ENCODE measurements at regions not wholly inside any gene's neighbourhood (a gene's known extent, or its start where the extent isn't known, plus 50 kb on each side); places are given as distances from the start of the nearest gene placed in this dataset.
"Not testable (repeated sequence)": the region's sequence is repeated elsewhere in the genome, so short reads cannot be mapped to it uniquely, and the experiment has no call there.

GRCh38 chr11:56876621-56877275 lies 112.0 kb upstream of the OR5AK2 start:
- no peak for DNase-seq

GRCh38 chr11:56855217-56855616 lies 106.7 kb upstream of the OR9G4 start:
- no peak for DNase-seq

GRCh38 chr11:56852131-56852530 lies 103.6 kb upstream of the OR9G4 start:
- DNase-seq = peak; percentile 17

- no peak for DNase-seq
These were observed 101.4 kb upstream of the OR9G4 start for GRCh38 chr11:56849852-56850251.

GRCh38 chr11:56849250-56849649 lies 100.8 kb upstream of the OR9G4 start:
- DNase-seq = peak; percentile 23

DNA sequence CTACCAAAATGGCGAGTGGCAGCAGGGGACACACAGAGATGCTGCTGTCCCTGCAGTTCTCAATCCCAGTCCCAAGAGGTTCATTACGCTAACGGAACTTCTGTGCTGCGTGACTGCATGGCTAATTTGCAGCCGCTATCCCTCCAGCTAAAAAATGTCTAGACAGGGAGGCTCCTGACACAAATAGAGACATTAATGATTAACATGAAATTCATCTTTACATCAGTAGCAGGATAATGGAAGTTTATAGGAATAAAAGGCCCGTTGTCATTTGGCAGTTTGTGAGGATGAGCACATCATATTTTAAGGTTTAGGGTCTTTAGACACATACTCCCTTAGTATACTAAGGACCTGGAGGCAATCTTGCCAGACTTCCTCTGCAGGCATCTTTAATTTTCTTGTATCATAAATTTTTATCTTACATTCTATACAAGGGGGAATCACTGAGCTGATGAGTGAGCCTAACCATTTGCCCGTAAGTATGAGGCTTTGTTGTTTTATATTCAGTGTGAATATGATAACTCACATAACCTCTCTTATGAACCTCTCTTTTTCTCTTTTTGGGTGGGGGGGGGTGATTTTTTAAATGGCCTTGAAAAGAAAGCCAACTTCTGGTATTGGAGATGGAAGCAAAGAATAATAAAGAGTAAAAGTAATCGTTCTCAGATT lies 99.8 kb upstream of the OR9G4 start:
- peak; percentile 62 for DNase-seq

DNA sequence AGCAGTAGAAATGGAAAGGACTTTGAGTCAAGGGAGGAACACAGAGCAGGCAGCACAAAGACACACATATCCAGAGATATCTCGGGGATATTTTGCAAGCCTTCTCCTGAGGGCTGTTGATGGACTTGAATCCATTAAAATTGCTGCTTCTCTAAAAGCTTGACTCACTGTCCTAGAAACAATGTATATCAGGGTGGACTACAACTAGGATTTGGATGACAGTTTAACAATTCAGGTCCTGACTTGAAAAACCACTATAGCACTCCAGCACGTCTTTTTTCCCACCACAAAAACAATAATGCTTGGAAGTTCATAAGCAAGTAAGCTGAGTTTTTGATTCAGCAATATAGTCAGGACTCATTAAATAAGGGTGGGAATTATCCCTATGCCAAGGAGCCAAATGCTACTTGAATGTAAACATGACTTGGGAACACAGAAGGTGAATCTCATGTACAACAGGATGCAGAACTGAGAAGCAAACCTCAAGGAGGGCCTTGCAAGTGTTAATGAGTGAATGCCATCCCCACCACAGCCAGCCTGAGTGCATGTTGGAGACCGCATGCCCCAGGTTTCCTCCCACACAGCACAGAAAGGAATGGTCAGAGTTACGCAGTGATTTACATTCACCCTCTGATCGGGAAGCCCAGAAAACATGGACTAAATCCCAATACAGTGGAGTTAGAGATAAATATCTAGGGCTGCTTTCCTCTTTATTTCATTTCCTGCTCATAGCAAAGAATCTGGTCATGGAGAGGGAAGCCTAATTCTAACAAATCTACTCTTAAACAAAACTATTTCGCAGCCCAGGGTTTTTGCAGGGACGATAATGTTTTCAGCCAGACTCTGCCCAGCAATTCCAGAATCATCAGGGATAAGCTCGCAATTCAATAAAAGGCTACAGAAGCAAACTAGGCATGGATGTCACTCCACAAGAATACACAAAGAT lies 98.4 kb upstream of the OR9G4 start:
- DNase-seq = peak; percentile 77

GRCh38 chr11:56845121-56845732 lies 96.7 kb upstream of the OR9G4 start:
- no peak for DNase-seq

- peak; percentile 38 for DNase-seq
These were observed 95.3 kb upstream of the OR9G4 start for GRCh38 chr11:56843816-56844215.

GRCh38 chr11:56842814-56843794 lies 94.6 kb upstream of the OR9G4 start:
- DNase-seq = peak; percentile 21

GRCh38 chr11:56841210-56841810 lies 92.8 kb upstream of the OR9G4 start:
- peak; percentile 78 for DNase-seq

DNA sequence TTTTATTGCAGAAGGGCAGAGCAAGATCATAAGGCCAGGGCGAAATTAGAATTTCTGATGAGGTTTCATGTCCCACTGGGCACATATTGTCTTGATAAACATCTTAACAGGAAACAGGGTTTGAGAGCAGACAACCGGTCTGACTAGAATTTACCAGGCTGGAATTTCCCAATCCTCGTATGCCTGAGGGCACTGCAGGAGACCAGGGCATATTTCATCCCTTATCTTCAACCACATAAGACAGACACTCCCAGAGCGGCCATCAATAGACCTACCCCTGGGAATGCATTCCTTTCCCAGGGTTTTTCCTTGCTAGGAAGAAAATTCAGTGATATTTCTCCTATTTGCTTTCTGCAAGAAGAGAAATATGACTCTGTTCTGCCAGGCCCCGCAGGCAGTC lies 78.9 kb upstream of the OR9G4 start:
- DNase-seq = not testable (repeated sequence)

DNA sequence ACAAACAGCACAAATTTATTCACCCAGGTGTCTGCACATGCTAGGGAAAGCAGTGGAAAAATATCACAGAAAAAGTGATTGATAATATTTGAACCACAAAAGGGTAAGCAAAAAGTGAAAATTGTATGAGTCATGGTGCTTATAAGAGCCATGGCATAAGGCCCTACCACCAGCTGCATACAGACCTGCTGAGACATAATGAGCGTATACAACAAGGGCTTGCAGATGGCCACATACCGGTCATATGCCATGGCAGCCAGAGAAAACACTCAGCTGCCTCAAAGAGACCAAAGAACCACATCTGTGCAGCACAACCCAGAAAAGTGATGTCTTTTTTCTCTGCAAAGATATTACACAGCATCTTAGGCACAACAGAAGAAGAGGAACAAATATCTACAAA lies 71.4 kb upstream of the OR9G4 start:
- no peak for DNase-seq

GRCh38 chr11:56817661-56818060 lies 69.2 kb upstream of the OR9G4 start:
- no peak for DNase-seq

GRCh38 chr11:56816259-56816658 lies 67.8 kb upstream of the OR9G4 start:
- no peak for DNase-seq

- no peak for DNase-seq
These were observed 59.8 kb upstream of the OR9G4 start for GRCh38 chr11:56808326-56808725.

DNA sequence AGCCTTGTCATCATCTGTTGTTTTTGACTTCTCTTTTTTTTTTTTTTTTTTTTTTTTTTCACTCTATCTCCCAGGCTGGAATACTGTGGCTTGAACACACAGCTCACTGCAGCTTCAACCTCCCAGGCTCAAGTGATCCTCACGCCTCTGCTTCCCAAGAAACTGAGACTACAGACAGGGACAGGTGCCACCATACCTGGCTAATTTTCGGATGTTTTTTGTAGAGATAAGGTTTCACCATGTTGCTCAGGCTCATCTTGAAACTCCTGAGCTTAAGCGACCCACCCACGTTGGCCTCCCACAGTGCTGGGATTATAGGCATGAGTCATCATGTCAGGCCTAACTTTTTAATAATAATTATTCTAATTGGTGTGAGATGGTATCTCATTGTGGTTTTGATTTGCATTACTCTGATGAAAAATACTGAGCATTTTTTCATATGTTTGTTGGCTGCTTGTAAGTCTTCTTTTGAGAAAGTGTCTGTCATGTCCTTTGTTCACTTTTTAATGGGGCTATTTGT lies 51.3 kb upstream of the OR9G4 start:
- no peak for DNase-seq
